Activated naive CD4-positive, alpha-beta T cell treated with anti-CD3 and anti-CD28 coated beads for 36 hours (primary cell): ENCODE measurements at regions not wholly inside any gene's neighbourhood (a gene's known extent, or its start where the extent isn't known, plus 50 kb on each side); places are given as distances from the start of the nearest gene placed in this dataset.

Experiments used
- CTCF ChIA-PET: fragments of 350-600 bp; sonication (Branson Sonifier 250); formaldehyde crosslinking; loops from one replicate; lab custom pipeline; 2021; ENCODE audit warnings: antibody characterized with exemption; lab: Charles Lee
- DNase-seq: peaks from one replicate; pipeline ENCODE4 v3.0.0-alpha.2; 2020
- H3K27ac Mint-ChIP-seq: one replicate; pipeline ENCODE4 v1.8.0; 2021; ENCODE audit warnings: mild to moderate bottlenecking, mixed read lengths
- H3K27me3 Mint-ChIP-seq: one replicate; pipeline ENCODE4 v1.8.0; 2021; ENCODE audit warnings: low read depth, mixed read lengths
- H3K36me3 Mint-ChIP-seq: one replicate; pipeline ENCODE4 v1.8.0; 2021; ENCODE audit warnings: low read depth, mixed read lengths
- H3K4me1 Mint-ChIP-seq: one replicate; pipeline ENCODE4 v1.8.0; 2021; ENCODE audit warnings: low read depth, mixed read lengths
- H3K4me3 Mint-ChIP-seq: one replicate; pipeline ENCODE4 v1.8.0; 2021; ENCODE audit warnings: mild to moderate bottlenecking, moderate library complexity, mixed read lengths
- H3K9me3 Mint-ChIP-seq: one replicate; pipeline ENCODE4 v1.8.0; 2021; ENCODE audit warnings: mixed read lengths
- intact Hi-C: fragments of 100-400 bp; cut with micrococcal nuclease; formaldehyde crosslinking; loops from one replicate; pipeline ENCODE4 v1.15.1; 2023

- H3K4me3 Mint-ChIP-seq = no peak overlapping the region
- H3K4me1 Mint-ChIP-seq = no peaks in the 10 kb centered on the region
- no peak for DNase-seq
- no peaks in the 10 kb centered on the region for H3K36me3 Mint-ChIP-seq
- H3K9me3 Mint-ChIP-seq = peaks cover 9% of the 10 kb centered on the region
- CTCF ChIA-PET = no interaction called here
- H3K27ac Mint-ChIP-seq = no peak overlapping the region
- no peaks in the 10 kb centered on the region for H3K27me3 Mint-ChIP-seq
- intact Hi-C loops = no loop called here
These were observed 991.4 kb upstream of the SLIT2 start for GRCh38 chr4:19260346-19260745.

- Mint-ChIP-seq H3K9me3 (peaks cover 9% of the 10 kb centered on the region), H3K27ac (no peak overlapping the region), H3K4me1 (no peaks in the 10 kb centered on the region), H3K36me3 (no peaks in the 10 kb centered on the region), H3K27me3 (no peaks in the 10 kb centered on the region), H3K4me3 (no peak overlapping the region)
- intact Hi-C loops = no loop called here
- CTCF ChIA-PET = interaction anchor here (0.6 kb wide), 1 partner anchor 142 kb away, joined by 5 read pairs; no protein-coding TSS in a partner anchor
- no peak for DNase-seq
These were observed 991.8 kb upstream of the SLIT2 start for GRCh38 chr4:19259920-19260319.

GRCh38 chr4:19256823-19257222, 994.9 kb upstream of the SLIT2 start:
- no peaks in the 10 kb centered on the region for H3K36me3 Mint-ChIP-seq
- CTCF ChIA-PET = no interaction called here
- H3K4me3 Mint-ChIP-seq = no peak overlapping the region
- peaks cover 10% of the 10 kb centered on the region for H3K9me3 Mint-ChIP-seq
- DNase-seq = no peak
- intact Hi-C loops = no loop called here
- H3K27me3 Mint-ChIP-seq = no peaks in the 10 kb centered on the region
- no peak overlapping the region for H3K27ac Mint-ChIP-seq
- no peaks in the 10 kb centered on the region for H3K4me1 Mint-ChIP-seq

GRCh38 chr4:19254486-19254885, 997.2 kb upstream of the SLIT2 start:
- CTCF ChIA-PET = no interaction called here
- no peak for DNase-seq
- H3K27me3 Mint-ChIP-seq = no peaks in the 10 kb centered on the region
- no peak overlapping the region for H3K27ac Mint-ChIP-seq
- peaks cover 14% of the 10 kb centered on the region for H3K9me3 Mint-ChIP-seq
- no peaks in the 10 kb centered on the region for H3K36me3 Mint-ChIP-seq
- intact Hi-C loops = no loop called here
- no peak overlapping the region for H3K4me3 Mint-ChIP-seq
- H3K4me1 Mint-ChIP-seq = no peaks in the 10 kb centered on the region

- H3K36me3 Mint-ChIP-seq = peaks cover 1% of the 10 kb centered on the region
- CTCF ChIA-PET = no interaction called here
- intact Hi-C loops = no loop called here
- H3K27me3 Mint-ChIP-seq = no peaks in the 10 kb centered on the region
- no peak overlapping the region for H3K27ac Mint-ChIP-seq
- peaks cover 4% of the 10 kb centered on the region for H3K9me3 Mint-ChIP-seq
- no peak for DNase-seq
- no peak overlapping the region for H3K4me3 Mint-ChIP-seq
- no peaks in the 10 kb centered on the region for H3K4me1 Mint-ChIP-seq
These were observed 1003.7 kb upstream of the SLIT2 start for GRCh38 chr4:19248023-19248422.

GRCh38 chr4:19241895-19242294, 1009.8 kb upstream of the SLIT2 start:
- Mint-ChIP-seq H3K4me3 (no peak overlapping the region), H3K27me3 (no peaks in the 10 kb centered on the region), H3K4me1 (no peaks in the 10 kb centered on the region), H3K36me3 (no peaks in the 10 kb centered on the region), H3K27ac (no peak overlapping the region), H3K9me3 (no peaks in the 10 kb centered on the region)
- CTCF ChIA-PET = no interaction called here
- intact Hi-C loops = no loop called here
- no peak for DNase-seq

GRCh38 chr4:19239565-19239964, 1012.1 kb upstream of the SLIT2 start:
- no peak overlapping the region for H3K27ac Mint-ChIP-seq
- CTCF ChIA-PET = no interaction called here
- no peak for DNase-seq
- H3K4me1 Mint-ChIP-seq = no peaks in the 10 kb centered on the region
- intact Hi-C loops = no loop called here
- H3K9me3 Mint-ChIP-seq = no peaks in the 10 kb centered on the region
- H3K4me3 Mint-ChIP-seq = no peak overlapping the region
- H3K27me3 Mint-ChIP-seq = no peaks in the 10 kb centered on the region
- H3K36me3 Mint-ChIP-seq = no peaks in the 10 kb centered on the region

GRCh38 chr4:19236473-19236872, 1015.2 kb upstream of the SLIT2 start:
- DNase-seq = no peak
- Mint-ChIP-seq H3K27me3 (no peaks in the 10 kb centered on the region), H3K36me3 (no peaks in the 10 kb centered on the region), H3K27ac (no peak overlapping the region), H3K4me3 (no peak overlapping the region), H3K4me1 (no peaks in the 10 kb centered on the region), H3K9me3 (peaks cover 4% of the 10 kb centered on the region)
- intact Hi-C loops = no loop called here
- CTCF ChIA-PET = no interaction called here

GRCh38 chr4:19230906-19231545, 1020.7 kb upstream of the SLIT2 start:
- intact Hi-C loops = no loop called here
- Mint-ChIP-seq H3K27ac (no peak overlapping the region), H3K27me3 (no peaks in the 10 kb centered on the region), H3K4me3 (no peak overlapping the region), H3K36me3 (no peaks in the 10 kb centered on the region), H3K9me3 (peaks cover 4% of the 10 kb centered on the region), H3K4me1 (no peaks in the 10 kb centered on the region)
- CTCF ChIA-PET = no interaction called here
- DNase-seq = no peak

GRCh38 chr4:19227701-19228100, 1024.0 kb upstream of the SLIT2 start:
- H3K9me3 Mint-ChIP-seq = no peaks in the 10 kb centered on the region
- DNase-seq = no peak
- H3K36me3 Mint-ChIP-seq = no peaks in the 10 kb centered on the region
- no peak overlapping the region for H3K27ac Mint-ChIP-seq
- H3K4me3 Mint-ChIP-seq = no peak overlapping the region
- CTCF ChIA-PET = no interaction called here
- no peaks in the 10 kb centered on the region for H3K27me3 Mint-ChIP-seq
- no peaks in the 10 kb centered on the region for H3K4me1 Mint-ChIP-seq
- intact Hi-C loops = loop anchor here (5.0 kb wide), 1 partner anchor 1455 kb away; no protein-coding TSS in a partner anchor

GRCh38 chr4:19224820-19225219, 1026.9 kb upstream of the SLIT2 start:
- CTCF ChIA-PET = interaction anchor here (0.7 kb wide), 1 partner anchor 279 kb away, joined by 3 read pairs; no protein-coding TSS in a partner anchor
- H3K36me3 Mint-ChIP-seq = no peaks in the 10 kb centered on the region
- no peak for DNase-seq
- intact Hi-C loops = loop anchor here (1.0 to 5.0 kb wide), 4 partner anchors 538 to 1457 kb away; no protein-coding TSS in a partner anchor
- H3K4me1 Mint-ChIP-seq = no peaks in the 10 kb centered on the region
- H3K4me3 Mint-ChIP-seq = no peak overlapping the region
- H3K27ac Mint-ChIP-seq = no peak overlapping the region
- H3K27me3 Mint-ChIP-seq = no peaks in the 10 kb centered on the region
- no peaks in the 10 kb centered on the region for H3K9me3 Mint-ChIP-seq

GRCh38 chr4:19216476-19216875, 1035.2 kb upstream of the SLIT2 start:
- H3K27me3 Mint-ChIP-seq = no peaks in the 10 kb centered on the region
- CTCF ChIA-PET = no interaction called here

GRCh38 chr4:19214591-19215186, 1037.0 kb upstream of the SLIT2 start:
- H3K27me3 Mint-ChIP-seq = no peaks in the 10 kb centered on the region

More at GRCh38 chr4:19216476-19216875, 1035.2 kb upstream of the SLIT2 start:
- Mint-ChIP-seq H3K4me1 (no peaks in the 10 kb centered on the region), H3K9me3 (no peaks in the 10 kb centered on the region), H3K27ac (no peak overlapping the region), H3K4me3 (no peak overlapping the region), H3K36me3 (no peaks in the 10 kb centered on the region)
- intact Hi-C loops = no loop called here
- DNase-seq = no peak

More at GRCh38 chr4:19214591-19215186, 1037.0 kb upstream of the SLIT2 start:
- peaks cover 5% of the 10 kb centered on the region for H3K9me3 Mint-ChIP-seq
- H3K4me3 Mint-ChIP-seq = no peak overlapping the region
- intact Hi-C loops = no loop called here
- DNase-seq = no peak
- CTCF ChIA-PET = no interaction called here
- no peaks in the 10 kb centered on the region for H3K36me3 Mint-ChIP-seq
- no peak overlapping the region for H3K27ac Mint-ChIP-seq
- no peaks in the 10 kb centered on the region for H3K4me1 Mint-ChIP-seq
